ENCODE measurements at regions not wholly inside any gene's neighbourhood (a gene's known extent, or its start where the extent isn't known, plus 50 kb on each side); places are given as distances from the start of the nearest gene placed in this dataset.

- CTCF ChIA-PET: no interaction called here
- ATAC-seq: peak; percentile 69; the same call in 1 of the 2 replicates
- RAD21 ChIA-PET (ENCODE audit: low non-redundant PET in 1 of 2, low total read pairs in 2 of 2, uncharacterized antibody in 2 of 2, unreplicated experiment in 2 of 2): no interaction called here
- Histone ChIP-seq H3K79me2 (ENCODE audit: insufficient read depth, low read length) (no peaks in the 10 kb centered on the region), H3K9ac (ENCODE audit: low read length) (no peak overlapping the region), H4K20me1 (ENCODE audit: insufficient read depth) (no peaks in the 10 kb centered on the region), H3K4me1 (ENCODE audit: control insufficient read depth in 1 of 2, insufficient read depth in 2 of 2, low read length in 2 of 2) (peaks cover 0 to 47% of the 10 kb centered on the region in 2 experiments; a peak in 3 of 4 replicates), H3K9me2 (ENCODE audit: insufficient read depth) (no peaks in the 10 kb centered on the region), H2AFZ (ENCODE audit: low read depth, low read length, poor library complexity, severe bottlenecking) (no peak overlapping the region), H3K27me3 (ENCODE audit: insufficient read depth, low read length) (no peaks in the 10 kb centered on the region), H3K4me3 (replicated peaks in 1 of 2; ENCODE audit: low read depth in 1 of 2, low read length in 2 of 2) (no peak overlapping the region), H3K27ac (ENCODE audit: low read depth, low read length) (no peak overlapping the region), H3K4me2 (ENCODE audit: low read length) (peak overlapping the region; percentile 36), H3K36me3 (ENCODE audit: control insufficient read depth in 1 of 2, insufficient read depth in 2 of 2, low read length in 2 of 2) (no peaks in the 10 kb centered on the region), H3K9me3 (ENCODE audit: control insufficient read depth in 1 of 2, insufficient read depth in 1 of 2, low read depth in 1 of 2, low read length in 2 of 2) (no peaks in the 10 kb centered on the region)
- TF ChIP-seq YY1 (IDR thresholded peaks at IDR 0.05; ENCODE audit: extremely low read depth, insufficient replicate concordance, low read depth, low read length): no peak
- TF ChIP-seq EZH2phosphoT487 (IDR thresholded peaks at IDR 0.05; ENCODE audit: borderline replicate concordance): no peak
- no peak for TF ChIP-seq REST (IDR thresholded peaks at IDR 0.05; ENCODE audit: low read depth)
- peak; percentile 51 for TF ChIP-seq JUND (IDR thresholded peaks at IDR 0.05)
- TF ChIP-seq MAX (IDR thresholded peaks at IDR 0.05): 0 out of 2 replicates have a peak, but pooled peaks have one; percentile 16
- TF ChIP-seq, protein P1, sequence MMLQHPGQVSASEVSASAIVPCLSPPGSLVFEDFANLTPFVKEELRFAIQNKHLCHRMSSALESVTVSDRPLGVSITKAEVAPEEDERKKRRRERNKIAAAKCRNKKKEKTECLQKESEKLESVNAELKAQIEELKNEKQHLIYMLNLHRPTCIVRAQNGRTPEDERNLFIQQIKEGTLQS (IDR thresholded peaks at IDR 0.05): no peak
- no peak for TF ChIP-seq CBX3 (IDR thresholded peaks at IDR 0.05; ENCODE audit: low read depth)
- no peak for TF ChIP-seq POLR2AphosphoS5 (IDR thresholded peaks at IDR 0.05; ENCODE audit: low read depth, low read length)
- TF ChIP-seq ELF1 (IDR thresholded peaks at IDR 0.05; ENCODE audit: borderline replicate concordance, low read depth): no peak
- TF ChIP-seq EGR1 (IDR thresholded peaks at IDR 0.05; ENCODE audit: low read depth): no peak
- no peak for TF ChIP-seq ZNF274 (IDR thresholded peaks at IDR 0.05; ENCODE audit: low read depth, low read length)
- TF ChIP-seq EZH2 (IDR thresholded peaks at IDR 0.05): no peak
- peak; percentile 51 for TF ChIP-seq FOSL1 (IDR thresholded peaks at IDR 0.05; ENCODE audit: low read depth)
- TF ChIP-seq SP1 (IDR thresholded peaks at IDR 0.05; ENCODE audit: low read depth): peak; percentile 17; the same call in 1 of the 2 replicates
- intact Hi-C loops (cut with micrococcal nuclease): no loop called here
- POLR2A ChIA-PET: no interaction called here
- no TSS peak for BruUV-seq (replicated peaks)
- DNase-seq (ENCODE audit: low read depth, low spot score): no peak
Measured at GRCh38 chr18:8946066-8946838, 156.2 kb upstream of the NDUFV2 start.

Data from HCT116 (cell line).